ENCODE measurements at regions not wholly inside any gene's neighbourhood (a gene's known extent, or its start where the extent isn't known, plus 50 kb on each side); places are given as distances from the start of the nearest gene placed in this dataset.

DNA sequence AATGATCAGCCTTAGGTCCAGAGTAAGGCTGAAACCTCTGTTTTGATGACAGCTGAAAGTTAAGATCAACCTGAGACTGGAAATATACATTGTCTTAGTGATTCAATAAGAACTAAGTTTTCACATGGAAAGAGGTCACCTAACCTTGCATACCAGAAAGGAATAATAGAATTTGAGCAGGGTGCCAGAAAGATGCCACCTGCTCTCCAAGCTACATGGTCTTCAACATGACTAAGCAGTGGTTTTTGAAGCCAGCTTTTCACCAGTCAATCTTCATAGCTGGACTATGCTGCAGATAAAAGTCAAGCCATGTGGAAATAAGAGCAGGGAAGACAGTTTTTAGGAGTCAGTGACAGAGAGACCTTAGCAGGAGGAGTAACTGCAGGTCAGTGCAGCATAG is 589.4 kb upstream of the SYT4 start:
- no peak overlapping the region for H3K4ac ChIP-seq (ENCODE audit: low read depth in 1 of 2, low read length in 2 of 2)
- H2BK15ac ChIP-seq (ENCODE audit: low read depth, poor library complexity, severe bottlenecking): no peak overlapping the region
- H3K4me3 ChIP-seq (ENCODE audit: insufficient read depth in 1 of 2, low read depth in 1 of 2, low read length in 2 of 2): no peak overlapping the region
- no peak overlapping the region for H3K4me2 ChIP-seq (ENCODE audit: low read length, poor library complexity, severe bottlenecking)
- H3K9ac ChIP-seq (ENCODE audit: low read length): no peak overlapping the region
- no peak overlapping the region for H2BK120ac ChIP-seq (ENCODE audit: low read depth, low read length)
- no peak overlapping the region for H3K27ac ChIP-seq (ENCODE audit: low read length, poor library complexity, severe bottlenecking)
- H4K8ac ChIP-seq (ENCODE audit: low read length): no peak overlapping the region
- no peak overlapping the region for H2AK5ac ChIP-seq (ENCODE audit: low read length, severe bottlenecking)
- H4K91ac ChIP-seq (ENCODE audit: low read length): no peak overlapping the region
- no peaks in the 10 kb centered on the region for H3K4me1 ChIP-seq (ENCODE audit: control insufficient read depth, insufficient read depth, low read depth, low read length)
- no peaks in the 10 kb centered on the region for H3K36me3 ChIP-seq (ENCODE audit: control insufficient read depth in 1 of 2, insufficient read depth in 2 of 2, low read depth in 1 of 2, low read length in 2 of 2)
- no peak overlapping the region for H2AFZ ChIP-seq (ENCODE audit: low read depth, low read length)
- no peak overlapping the region for H3K23ac ChIP-seq (ENCODE audit: low read length in 2 of 2)
- no peaks in the 10 kb centered on the region for H3K79me1 ChIP-seq (replicated peaks; ENCODE audit: low read length, poor library complexity, severe bottlenecking)
- no peaks in the 10 kb centered on the region for H3K9me3 ChIP-seq (ENCODE audit: control insufficient read depth, low read length)
- no peak overlapping the region for H2BK5ac ChIP-seq (ENCODE audit: low read depth, low read length, poor library complexity, severe bottlenecking)
- H3K18ac ChIP-seq (ENCODE audit: low read depth in 1 of 2, low read length in 2 of 2): no peak overlapping the region
- no peak overlapping the region for H2BK12ac ChIP-seq (ENCODE audit: low read length in 2 of 2)
- H3K14ac ChIP-seq (ENCODE audit: low read length in 2 of 2): no peak overlapping the region
- no peak for DNase-seq
- no peaks in the 10 kb centered on the region for H3K27me3 ChIP-seq (ENCODE audit: control insufficient read depth in 1 of 2, insufficient read depth in 1 of 2, low read length in 2 of 2)

DNA sequence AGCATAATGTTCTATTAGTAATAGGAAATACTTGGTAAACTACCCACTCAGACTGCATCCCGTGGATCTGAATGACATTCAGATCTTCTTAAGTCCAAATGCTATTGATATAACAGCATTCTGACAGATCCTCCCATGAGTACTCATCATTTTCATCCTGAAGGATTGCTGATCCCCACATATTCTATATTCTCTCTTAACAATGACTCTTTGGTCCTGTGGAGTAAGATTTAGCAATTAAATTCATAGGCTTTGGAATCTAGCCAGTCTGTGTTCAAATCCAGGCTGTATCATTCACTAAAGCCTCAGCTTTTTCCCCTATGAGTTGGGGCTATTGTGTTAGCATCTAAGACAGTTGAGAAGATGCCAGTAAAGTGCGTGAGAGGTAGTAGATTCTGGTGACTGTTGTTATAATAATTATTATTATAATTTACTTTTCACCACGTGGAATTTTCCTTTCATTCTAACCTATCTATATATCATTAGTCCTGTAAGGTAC is 591.3 kb upstream of the SYT4 start:
- no peak overlapping the region for H2BK120ac ChIP-seq (ENCODE audit: low read depth, low read length)
- H3K27ac ChIP-seq (ENCODE audit: low read length, poor library complexity, severe bottlenecking): no peak overlapping the region
- no peak overlapping the region for H3K4me2 ChIP-seq (ENCODE audit: low read length, poor library complexity, severe bottlenecking)
- no peak overlapping the region for H2BK12ac ChIP-seq (ENCODE audit: low read length in 2 of 2)
- no peak overlapping the region for H4K8ac ChIP-seq (ENCODE audit: low read length)
- no peak overlapping the region for H3K4me3 ChIP-seq (ENCODE audit: insufficient read depth in 1 of 2, low read depth in 1 of 2, low read length in 2 of 2)
- H2BK15ac ChIP-seq (ENCODE audit: low read depth, poor library complexity, severe bottlenecking): no peak overlapping the region
- H3K79me1 ChIP-seq (replicated peaks; ENCODE audit: low read length, poor library complexity, severe bottlenecking): no peaks in the 10 kb centered on the region
- H3K14ac ChIP-seq (ENCODE audit: low read length in 2 of 2): no peak overlapping the region
- no peak overlapping the region for H4K91ac ChIP-seq (ENCODE audit: low read length)
- H3K4me1 ChIP-seq (ENCODE audit: control insufficient read depth, insufficient read depth, low read depth, low read length): no peaks in the 10 kb centered on the region
- no peak for DNase-seq
- no peak overlapping the region for H2AFZ ChIP-seq (ENCODE audit: low read depth, low read length)
- H3K18ac ChIP-seq (ENCODE audit: low read depth in 1 of 2, low read length in 2 of 2): no peak overlapping the region
- no peaks in the 10 kb centered on the region for H3K36me3 ChIP-seq (ENCODE audit: control insufficient read depth in 1 of 2, insufficient read depth in 2 of 2, low read depth in 1 of 2, low read length in 2 of 2)
- H3K9ac ChIP-seq (ENCODE audit: low read length): peak overlapping the region; percentile 57
- no peak overlapping the region for H2AK5ac ChIP-seq (ENCODE audit: low read length, severe bottlenecking)
- 42% methylated on average over 2 of the region's 3 CpGs for WGBS
- H3K9me3 ChIP-seq (ENCODE audit: control insufficient read depth, low read length): no peaks in the 10 kb centered on the region
- no peak overlapping the region for H3K23ac ChIP-seq (ENCODE audit: low read length in 2 of 2)
- no peak overlapping the region for H3K4ac ChIP-seq (ENCODE audit: low read depth in 1 of 2, low read length in 2 of 2)
- no peaks in the 10 kb centered on the region for H3K27me3 ChIP-seq (ENCODE audit: control insufficient read depth in 1 of 2, insufficient read depth in 1 of 2, low read length in 2 of 2)
- no peak overlapping the region for H2BK5ac ChIP-seq (ENCODE audit: low read depth, low read length, poor library complexity, severe bottlenecking)

DNA sequence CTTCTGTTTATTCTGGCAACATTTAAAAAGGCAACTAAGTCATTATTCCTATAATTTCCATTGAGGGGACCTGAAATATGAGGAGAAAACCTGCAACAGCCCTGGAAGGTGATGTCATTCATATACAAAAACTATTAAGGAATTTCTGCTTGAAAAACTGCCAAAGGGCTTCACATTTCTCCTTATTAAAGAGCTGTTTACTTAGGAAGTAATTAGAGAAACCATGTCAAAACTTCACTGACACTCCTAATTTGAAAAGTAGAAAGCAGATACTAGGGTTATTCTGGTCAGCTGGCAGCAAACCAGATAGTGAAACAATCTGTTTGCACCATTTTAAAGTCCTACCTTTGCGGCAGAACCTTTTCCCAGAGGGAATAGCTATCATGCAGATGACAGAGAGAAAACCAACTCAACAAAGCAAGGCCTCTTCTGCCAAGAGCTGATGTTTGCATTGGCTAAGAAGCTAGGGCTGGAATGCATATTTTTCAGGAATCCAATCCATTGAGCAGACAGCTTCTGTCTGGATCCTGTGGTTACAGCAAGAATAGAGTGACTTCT is 592.2 kb upstream of the SYT4 start:
- WGBS: 83% methylated on average over 1 of the region's 1 CpG
- Histone ChIP-seq H4K8ac (ENCODE audit: low read length) (no peak overlapping the region), H3K9me3 (ENCODE audit: control insufficient read depth, low read length) (no peaks in the 10 kb centered on the region), H3K27me3 (ENCODE audit: control insufficient read depth in 1 of 2, insufficient read depth in 1 of 2, low read length in 2 of 2) (no peaks in the 10 kb centered on the region), H3K27ac (ENCODE audit: low read length, poor library complexity, severe bottlenecking) (peak overlapping the region; percentile 58), H2AK5ac (ENCODE audit: low read length, severe bottlenecking) (no peak overlapping the region), H3K79me1 (replicated peaks; ENCODE audit: low read length, poor library complexity, severe bottlenecking) (no peaks in the 10 kb centered on the region), H3K4me2 (ENCODE audit: low read length, poor library complexity, severe bottlenecking) (no peak overlapping the region), H2BK120ac (ENCODE audit: low read depth, low read length) (no peak overlapping the region), H2BK15ac (ENCODE audit: low read depth, poor library complexity, severe bottlenecking) (no peak overlapping the region), H4K91ac (ENCODE audit: low read length) (no peak overlapping the region), H3K9ac (ENCODE audit: low read length) (peak overlapping the region; percentile 57), H3K23ac (ENCODE audit: low read length in 2 of 2) (no peak overlapping the region), H3K18ac (ENCODE audit: low read depth in 1 of 2, low read length in 2 of 2) (no peak overlapping the region), H3K4me3 (ENCODE audit: insufficient read depth in 1 of 2, low read depth in 1 of 2, low read length in 2 of 2) (no peak overlapping the region), H2BK12ac (ENCODE audit: low read length in 2 of 2) (no peak overlapping the region), H3K14ac (ENCODE audit: low read length in 2 of 2) (no peak overlapping the region), H2BK5ac (ENCODE audit: low read depth, low read length, poor library complexity, severe bottlenecking) (no peak overlapping the region), H3K4ac (ENCODE audit: low read depth in 1 of 2, low read length in 2 of 2) (no peak overlapping the region), H3K36me3 (ENCODE audit: control insufficient read depth in 1 of 2, insufficient read depth in 2 of 2, low read depth in 1 of 2, low read length in 2 of 2) (no peaks in the 10 kb centered on the region), H2AFZ (ENCODE audit: low read depth, low read length) (no peak overlapping the region), H3K4me1 (ENCODE audit: control insufficient read depth, insufficient read depth, low read depth, low read length) (no peaks in the 10 kb centered on the region)
- DNase-seq: no peak

DNA sequence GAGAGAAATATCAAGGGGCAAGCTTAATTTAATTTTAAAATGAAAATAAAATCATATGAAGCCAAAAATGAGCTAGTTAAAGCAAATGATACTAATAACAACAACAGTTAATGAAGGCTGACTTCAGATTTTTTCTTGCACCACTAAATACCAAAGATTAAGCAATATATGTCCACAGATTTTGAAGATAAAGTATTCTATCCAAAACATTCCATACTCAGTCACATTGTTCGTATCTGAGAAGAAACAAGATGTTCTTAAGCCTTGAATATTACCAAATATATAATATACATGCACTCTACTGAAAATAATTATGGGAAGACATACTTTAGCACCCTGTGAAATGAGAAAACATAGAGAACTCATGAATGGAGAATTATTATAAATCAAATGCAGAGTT is 593.3 kb upstream of the SYT4 start:
- Histone ChIP-seq H3K27me3 (ENCODE audit: control insufficient read depth in 1 of 2, insufficient read depth in 1 of 2, low read length in 2 of 2) (no peaks in the 10 kb centered on the region), H3K18ac (ENCODE audit: low read depth in 1 of 2, low read length in 2 of 2) (no peak overlapping the region), H3K36me3 (ENCODE audit: control insufficient read depth in 1 of 2, insufficient read depth in 2 of 2, low read depth in 1 of 2, low read length in 2 of 2) (no peaks in the 10 kb centered on the region), H3K4ac (ENCODE audit: low read depth in 1 of 2, low read length in 2 of 2) (no peak overlapping the region), H3K9me3 (ENCODE audit: control insufficient read depth, low read length) (no peaks in the 10 kb centered on the region), H4K8ac (ENCODE audit: low read length) (no peak overlapping the region), H3K27ac (ENCODE audit: low read length, poor library complexity, severe bottlenecking) (no peak overlapping the region), H4K91ac (ENCODE audit: low read length) (no peak overlapping the region), H3K4me2 (ENCODE audit: low read length, poor library complexity, severe bottlenecking) (no peak overlapping the region), H2BK120ac (ENCODE audit: low read depth, low read length) (no peak overlapping the region), H2AFZ (ENCODE audit: low read depth, low read length) (no peak overlapping the region), H2AK5ac (ENCODE audit: low read length, severe bottlenecking) (no peak overlapping the region), H3K14ac (ENCODE audit: low read length in 2 of 2) (no peak overlapping the region), H3K4me1 (ENCODE audit: control insufficient read depth, insufficient read depth, low read depth, low read length) (no peaks in the 10 kb centered on the region), H3K23ac (ENCODE audit: low read length in 2 of 2) (no peak overlapping the region), H2BK12ac (ENCODE audit: low read length in 2 of 2) (no peak overlapping the region), H3K79me1 (replicated peaks; ENCODE audit: low read length, poor library complexity, severe bottlenecking) (no peaks in the 10 kb centered on the region), H3K4me3 (ENCODE audit: insufficient read depth in 1 of 2, low read depth in 1 of 2, low read length in 2 of 2) (no peak overlapping the region), H3K9ac (ENCODE audit: low read length) (no peak overlapping the region), H2BK15ac (ENCODE audit: low read depth, poor library complexity, severe bottlenecking) (no peak overlapping the region), H2BK5ac (ENCODE audit: low read depth, low read length, poor library complexity, severe bottlenecking) (no peak overlapping the region)
- DNase-seq: no peak
- no CpG with 5 or more reads among the region's 1 CpG for WGBS
